Urothelium cell line (cell line): ENCODE measurements at regions not wholly inside any gene's neighbourhood (a gene's known extent, or its start where the extent isn't known, plus 50 kb on each side); places are given as distances from the start of the nearest gene placed in this dataset.
"Not testable (repeated sequence)": the region's sequence is repeated elsewhere in the genome, so short reads cannot be mapped to it uniquely, and the experiment has no call there.

Experiments used
- DNase-seq: peaks from one replicate; pipeline ENCODE4 v3.0.0; 2011; ENCODE audit warnings: low spot score, mixed read lengths
- FAIRE-seq: peaks from 2 replicates; lab custom pipeline; 2011; peaks lifted over from hg19 to GRCh38; lab: Jason Lieb, UNC

GRCh38 chr5:135102716-135103574, 68.9 kb upstream of the PITX1 start:
- no peak for FAIRE-seq
- DNase-seq: no peak

GRCh38 chr5:135100431-135100830, 66.4 kb upstream of the PITX1 start:
- DNase-seq (no peak), FAIRE-seq (no peak)

GRCh38 chr5:135100011-135100410, 66.0 kb upstream of the PITX1 start:
- DNase-seq (no peak), FAIRE-seq (no peak)

GRCh38 chr5:135097390-135097789, 63.4 kb upstream of the PITX1 start:
- no peak for DNase-seq
- no peak for FAIRE-seq

GRCh38 chr5:135095871-135096270, 61.8 kb upstream of the PITX1 start:
- FAIRE-seq: no peak
- DNase-seq: no peak

GRCh38 chr5:135095052-135095715, 61.2 kb upstream of the PITX1 start:
- FAIRE-seq: no peak

GRCh38 chr5:135094339-135095051, 60.5 kb upstream of the PITX1 start:
- DNase-seq: no peak
- no peak for FAIRE-seq

More at GRCh38 chr5:135095052-135095715, 61.2 kb upstream of the PITX1 start:
- DNase-seq: no peak

- not testable (repeated sequence) for FAIRE-seq, DNase-seq
Measured at GRCh38 chr5:135093483-135093882, 59.5 kb upstream of the PITX1 start.

- no peak for FAIRE-seq
- DNase-seq: no peak
Measured at GRCh38 chr5:135092476-135092875, 58.4 kb upstream of the PITX1 start.

- FAIRE-seq: no peak
- no peak for DNase-seq
Measured at GRCh38 chr5:135091286-135091685, 57.3 kb upstream of the PITX1 start.

- no peak for FAIRE-seq
- no peak for DNase-seq
Measured at GRCh38 chr5:135089912-135090311, 55.9 kb upstream of the PITX1 start.

- FAIRE-seq (no peak), DNase-seq (no peak)
Measured at GRCh38 chr5:135088911-135089310, 54.9 kb upstream of the PITX1 start.

- FAIRE-seq (no peak), DNase-seq (no peak)
Measured at GRCh38 chr5:135087950-135088349, 53.9 kb upstream of the PITX1 start.

- FAIRE-seq: no peak
Measured at GRCh38 chr5:135085936-135086725, 52.1 kb upstream of the PITX1 start.

GRCh38 chr5:135085133-135085935, 51.3 kb upstream of the PITX1 start:
- FAIRE-seq (no peak), DNase-seq (no peak)

More at GRCh38 chr5:135085936-135086725, 52.1 kb upstream of the PITX1 start:
- DNase-seq: no peak
